ENCODE measurements at regions not wholly inside any gene's neighbourhood (a gene's known extent, or its start where the extent isn't known, plus 50 kb on each side); places are given as distances from the start of the nearest gene placed in this dataset.

DNA sequence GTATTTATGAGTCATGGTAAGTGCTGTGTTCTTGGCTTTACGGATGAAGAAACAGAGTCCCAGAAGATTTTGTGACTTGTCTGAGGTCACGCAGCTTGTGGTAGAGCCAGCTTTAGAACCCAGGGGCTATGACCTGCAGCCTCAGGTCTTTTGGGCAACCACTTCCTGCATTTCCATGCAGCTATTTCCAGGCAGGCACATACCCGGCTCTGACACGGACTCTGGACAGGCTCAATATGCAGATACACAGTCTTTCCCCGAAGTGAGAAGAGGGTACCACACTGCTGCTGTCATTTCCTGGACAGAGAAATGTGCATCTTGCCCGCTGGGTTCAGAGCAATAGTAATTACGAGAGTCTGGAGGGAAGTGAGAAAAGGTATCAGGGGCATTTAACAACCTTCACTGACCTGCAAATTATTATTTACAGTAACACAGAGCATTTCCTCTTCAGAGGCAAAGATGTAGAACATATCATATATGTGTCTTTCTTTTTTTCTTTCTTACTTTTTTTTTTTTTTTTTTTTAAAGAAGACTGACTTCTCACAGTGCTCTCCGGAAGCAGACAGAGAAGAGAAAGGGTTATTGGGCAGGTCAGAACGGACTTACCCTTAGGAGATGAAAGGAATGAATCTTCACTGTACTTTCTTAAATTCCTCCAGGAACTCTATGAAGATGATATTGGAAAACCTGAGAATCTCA, 185.1 kb downstream of the CLIC5 start:
- DNase-seq: no peak

DNA sequence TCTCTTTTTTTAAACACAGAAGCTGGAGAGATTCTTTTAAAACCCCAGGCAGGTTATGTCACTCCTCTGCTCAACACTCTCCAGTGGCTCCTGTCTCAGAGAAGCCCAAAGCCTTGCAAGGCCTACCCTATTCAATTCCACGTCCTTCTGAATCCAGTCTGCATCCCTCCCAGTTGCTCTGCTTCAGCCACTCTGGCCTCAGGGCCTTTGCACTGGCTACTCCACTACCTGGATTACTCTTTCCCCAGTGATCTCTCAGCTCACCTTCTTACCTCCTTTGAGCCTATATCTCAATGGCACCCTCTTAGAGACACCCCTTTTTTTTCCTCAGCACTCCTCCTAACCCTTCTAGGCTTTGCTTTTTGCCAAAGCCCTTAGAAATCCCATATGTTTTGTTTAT, 185.8 kb downstream of the CLIC5 start:
- no peak for DNase-seq

DNA sequence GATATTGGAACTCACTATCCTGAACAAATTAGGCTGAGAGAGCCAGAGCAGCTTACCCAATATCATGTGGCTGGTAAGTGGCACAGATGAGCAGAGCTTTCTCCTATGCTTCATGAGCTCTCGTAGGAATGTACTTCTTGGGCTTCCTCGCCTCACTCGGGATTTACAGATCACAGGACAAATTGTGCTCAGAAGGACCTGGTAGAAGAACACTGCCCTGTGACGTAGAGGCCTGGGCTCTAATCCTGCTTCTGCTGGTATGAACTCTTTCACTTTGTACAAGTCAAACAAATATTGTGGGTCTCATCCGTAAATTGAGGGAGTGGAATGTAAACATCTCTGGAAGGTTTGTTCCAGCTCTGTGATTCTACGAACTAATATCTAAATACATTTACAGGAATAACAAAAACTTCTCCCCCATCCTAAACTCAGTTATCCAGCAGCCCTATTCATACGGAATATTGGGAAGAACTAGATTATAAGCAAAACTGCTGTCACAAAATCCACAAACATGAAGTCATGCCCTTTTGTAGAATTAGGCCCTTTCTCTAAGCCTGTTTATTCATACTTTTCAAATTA, 187.6 kb downstream of the CLIC5 start:
- no peak for DNase-seq

- no peak for DNase-seq
Observed at GRCh38 chr6:45822873-45823272, 192.8 kb downstream of the CLIC5 start.

DNA sequence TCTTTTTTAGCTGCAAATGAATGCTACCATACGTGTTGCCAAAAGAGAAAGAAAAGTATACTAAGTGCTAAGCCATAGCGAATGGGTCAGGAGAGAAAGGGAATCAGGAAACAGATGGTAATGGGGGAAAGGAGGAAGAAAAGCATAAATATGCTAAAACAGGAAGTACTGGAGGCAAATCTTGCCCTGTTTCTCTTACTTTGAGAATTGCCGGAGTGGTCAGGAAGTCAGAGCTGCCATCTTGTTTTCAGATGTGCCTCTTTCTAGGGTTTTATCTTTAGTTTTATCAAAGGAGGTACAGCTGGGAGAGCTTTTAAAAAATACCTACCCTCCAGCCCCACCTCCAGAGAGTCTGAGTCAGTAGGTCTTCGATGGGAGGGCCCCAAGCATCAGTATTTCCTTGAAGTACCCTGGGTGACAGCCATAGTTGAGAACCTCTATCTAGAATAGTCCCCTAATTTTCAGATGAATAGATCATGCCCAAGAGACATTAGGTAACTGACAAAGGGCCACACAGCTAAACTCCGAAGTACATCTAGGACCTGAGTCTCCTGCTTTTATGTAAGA, 193.3 kb downstream of the CLIC5 start:
- DNase-seq: no peak

- DNase-seq: no peak
Observed at GRCh38 chr6:45818655-45819054, 197.0 kb downstream of the CLIC5 start.

- DNase-seq: no peak
Observed at GRCh38 chr6:45816674-45817297, 198.9 kb downstream of the CLIC5 start.

GRCh38 chr6:45815466-45816125, 200.1 kb downstream of the CLIC5 start:
- no peak for DNase-seq

GRCh38 chr6:45814772-45815171, 200.9 kb downstream of the CLIC5 start:
- DNase-seq: no peak

- DNase-seq: no peak
Observed at GRCh38 chr6:45813943-45814342, 201.7 kb downstream of the CLIC5 start.

DNA sequence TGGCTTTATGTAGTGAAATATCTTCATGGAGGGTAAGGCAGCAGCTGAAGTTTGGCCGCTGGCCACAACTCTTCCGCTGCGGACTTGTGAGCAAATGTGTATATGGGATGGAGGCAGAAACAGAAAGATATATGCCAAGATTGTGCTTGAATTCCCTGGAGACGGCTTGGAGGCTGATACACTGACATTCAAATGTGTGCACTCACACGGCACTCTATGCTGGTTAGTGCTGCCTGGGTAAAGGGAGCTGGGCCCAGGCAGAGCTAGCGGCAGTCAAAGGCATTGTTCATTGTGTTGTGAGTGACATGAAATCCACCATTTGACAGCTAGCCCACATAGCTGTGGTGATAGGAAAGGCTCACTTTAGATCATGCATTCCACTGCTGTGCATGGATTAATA, 202.7 kb downstream of the CLIC5 start:
- no peak for DNase-seq

DNA sequence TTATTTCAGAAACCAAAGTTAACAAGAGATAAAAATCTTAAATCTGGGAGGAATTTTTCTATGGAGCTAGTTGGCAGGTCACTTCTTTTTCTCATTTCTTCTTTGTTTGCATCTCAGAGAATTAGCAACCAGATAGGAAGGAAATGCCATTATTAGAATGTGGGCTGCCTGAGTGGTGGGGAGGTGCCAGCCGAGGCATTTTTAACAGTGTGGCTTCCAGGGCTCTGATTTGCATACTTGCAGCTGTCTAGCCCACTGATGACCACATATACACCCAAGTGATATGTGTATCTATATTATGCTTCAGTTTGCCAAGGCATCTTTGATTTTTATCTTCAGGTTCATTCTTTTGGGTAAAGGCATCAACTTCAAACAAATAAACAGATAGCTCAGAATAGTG, 206.7 kb downstream of the CLIC5 start:
- no peak for DNase-seq

DNA sequence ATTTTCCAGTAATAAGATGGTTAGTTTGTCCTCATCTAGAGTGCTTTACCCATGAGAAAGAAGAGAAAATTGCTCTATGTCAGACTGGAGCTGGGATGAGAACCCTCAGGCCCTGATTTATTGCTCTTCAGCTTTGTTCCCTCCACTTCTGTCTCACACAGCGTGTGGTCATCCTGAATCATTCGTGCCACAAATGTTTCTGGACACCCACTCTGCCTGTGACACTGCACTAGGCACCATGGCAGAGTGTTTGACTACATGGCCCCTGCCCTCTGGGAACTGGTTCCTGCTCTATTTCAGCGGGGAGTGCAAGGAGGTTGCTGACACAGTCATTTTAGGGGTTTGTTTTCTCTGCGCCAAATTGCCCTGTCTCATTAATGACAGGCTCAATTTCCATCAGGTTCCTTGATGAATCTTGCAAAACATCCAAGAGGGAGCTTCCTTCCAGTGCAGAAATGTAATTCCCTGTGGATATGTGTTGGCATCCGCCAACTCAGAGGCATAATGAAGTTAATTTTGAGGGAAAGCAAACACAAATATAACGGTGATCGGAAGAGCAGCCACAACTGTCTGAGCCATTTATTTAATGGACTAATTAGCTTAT, 207.5 kb downstream of the CLIC5 start:
- no peak for DNase-seq

DNA sequence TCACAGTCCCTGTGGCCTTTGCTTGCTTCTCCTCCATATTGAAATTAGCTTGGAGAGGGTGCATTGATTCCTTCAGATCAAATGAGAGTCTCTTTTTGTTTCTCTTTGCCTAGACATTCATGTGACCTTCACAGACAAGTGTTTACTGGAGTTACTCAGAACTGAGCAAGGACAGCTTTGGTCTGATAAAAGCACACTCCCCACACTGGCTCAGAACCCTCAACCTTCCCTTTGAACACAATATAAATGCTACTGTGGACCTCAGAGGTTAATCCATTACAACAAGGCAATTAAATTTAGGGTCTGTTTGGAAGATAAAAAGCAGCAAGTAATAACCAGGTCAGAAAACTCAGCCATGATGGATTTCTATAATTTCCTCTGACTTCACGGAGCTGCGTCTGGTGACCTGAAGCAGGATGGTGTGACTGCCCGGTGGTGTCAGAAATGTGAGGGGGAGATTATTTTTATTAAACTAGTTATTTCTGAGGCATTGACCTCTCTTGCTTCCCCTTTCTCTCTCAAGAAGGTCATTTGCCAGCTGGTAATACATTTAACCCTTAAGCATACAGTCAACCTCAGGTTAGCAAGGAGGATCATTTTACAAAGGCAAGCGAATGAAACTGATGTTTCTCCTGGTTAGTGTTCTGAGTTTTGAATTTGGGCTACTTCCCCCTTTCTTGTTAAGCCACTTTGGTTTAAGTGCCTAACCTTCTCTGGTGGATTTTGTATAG, 208.2 kb downstream of the CLIC5 start:
- no peak for DNase-seq

GRCh38 chr6:45806172-45806571, 209.5 kb downstream of the CLIC5 start:
- no peak for DNase-seq

GRCh38 chr6:45803071-45803470, 212.6 kb downstream of the CLIC5 start:
- DNase-seq: no peak

DNA sequence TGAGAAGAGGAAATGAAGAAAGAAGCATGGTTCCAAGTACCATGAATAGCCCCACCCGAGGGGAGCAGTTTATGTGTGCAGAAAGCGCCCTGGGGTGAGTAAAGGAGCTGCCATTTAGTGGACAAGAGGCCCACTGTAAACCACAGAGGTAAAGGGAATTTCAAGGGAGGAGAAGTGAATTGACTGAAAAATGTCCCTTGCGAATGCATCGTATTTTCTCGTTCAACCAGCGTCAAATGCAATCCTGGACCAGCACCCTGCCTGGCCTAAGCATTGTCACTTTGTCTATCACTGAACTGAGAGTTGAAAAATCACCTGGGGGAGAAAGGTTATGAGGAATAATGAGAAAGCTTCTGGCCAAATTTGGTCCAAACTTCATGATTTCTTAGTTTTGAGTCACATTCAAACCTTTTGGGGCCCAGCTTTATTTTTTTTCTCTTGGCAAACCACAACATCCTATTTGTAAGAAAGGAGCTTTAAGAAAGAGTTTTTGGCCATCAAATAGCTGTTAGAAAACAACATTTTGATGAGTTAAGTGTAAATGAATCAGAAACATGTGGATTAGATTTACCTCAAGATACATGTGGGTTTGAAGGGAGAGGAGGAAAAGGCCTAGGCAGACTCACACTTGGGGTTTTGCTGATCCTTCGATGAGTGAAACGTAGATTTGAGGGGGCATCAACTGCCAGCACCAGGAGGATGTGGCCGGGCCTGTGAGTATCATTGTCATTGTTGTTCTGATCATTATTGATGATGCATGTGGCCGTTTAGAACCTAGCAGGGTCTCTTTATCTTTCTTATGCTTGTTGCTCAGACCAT, 214.0 kb downstream of the CLIC5 start:
- DNase-seq: no peak

DNA sequence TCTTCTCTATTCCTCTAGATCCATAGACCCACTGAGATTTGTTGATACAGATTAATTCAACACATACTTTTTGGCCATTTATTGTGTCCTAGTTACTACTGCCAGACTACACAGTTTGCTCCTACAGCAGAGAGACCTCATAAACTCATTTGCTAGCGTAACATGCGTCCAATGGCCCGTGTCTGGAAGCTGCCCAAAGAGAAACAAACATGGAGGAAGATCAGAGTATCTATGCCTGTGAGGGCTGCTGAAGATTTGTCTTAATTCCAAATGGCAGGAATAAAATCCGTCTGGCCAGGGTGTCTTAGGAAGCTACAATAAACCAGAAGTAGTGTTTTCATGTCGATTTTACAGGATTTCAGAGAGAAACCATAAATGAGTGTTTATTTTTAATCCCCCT, 214.7 kb downstream of the CLIC5 start:
- DNase-seq: no peak

DNA sequence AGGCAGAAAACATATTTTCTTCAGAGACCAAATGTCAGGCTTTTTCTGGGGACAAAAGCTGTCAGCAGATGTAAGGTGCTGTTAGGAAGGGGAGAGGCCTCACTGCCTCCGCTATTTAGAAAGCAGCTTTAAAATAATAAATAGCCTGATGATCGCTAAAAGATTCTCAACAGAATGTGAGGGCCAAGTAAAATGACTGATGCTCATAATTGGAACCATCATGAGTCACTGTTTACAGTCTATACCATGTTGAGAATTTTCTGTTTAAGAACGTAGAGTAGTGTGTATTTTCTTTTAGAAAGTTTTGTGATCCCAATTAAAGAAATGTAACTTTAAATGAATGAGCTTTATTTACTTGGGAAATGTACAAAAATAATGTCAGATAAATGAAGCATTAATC, 220.0 kb downstream of the CLIC5 start:
- no peak for DNase-seq

GRCh38 chr6:45794465-45794864, 221.2 kb downstream of the CLIC5 start:
- no peak for DNase-seq

Measured in hindlimb muscle (tissue), 1 donor.